ENCODE measurements at regions not wholly inside any gene's neighbourhood (a gene's known extent, or its start where the extent isn't known, plus 50 kb on each side); places are given as distances from the start of the nearest gene placed in this dataset.

- TF ChIP-seq HDAC6 (IDR thresholded peaks at IDR 0.05; ENCODE audit: low read depth, low read length) (no peak), MTF2 (CRISPR knock-in tag; IDR thresholded peaks at IDR 0.05; ENCODE audit: borderline replicate concordance) (no peak), ZMYM4 (CRISPR knock-in tag; IDR thresholded peaks at IDR 0.05) (peak; percentile 82; the same call in 1 of the 2 replicates), USF2 (IDR thresholded peaks at IDR 0.05; ENCODE audit: low read depth, low read length) (no peak), USF2 (CRISPR knock-in tag; IDR thresholded peaks at IDR 0.05; ENCODE audit: borderline replicate concordance) (no peak), MED13 (CRISPR knock-in tag; IDR thresholded peaks at IDR 0.05) (peak; percentile 93), MAF1 (CRISPR knock-in tag; IDR thresholded peaks at IDR 0.05; ENCODE audit: borderline replicate concordance) (no peak), THAP9 (CRISPR knock-in tag; IDR thresholded peaks at IDR 0.05; ENCODE audit: borderline replicate concordance) (no peak), HNRNPUL1 (IDR thresholded peaks at IDR 0.05; ENCODE audit: low read depth, low read length) (peak; percentile 67; the same call in 1 of the 2 replicates), ZBTB8A (CRISPR knock-in tag; IDR thresholded peaks at IDR 0.05; ENCODE audit: borderline replicate concordance, low read depth) (no peak), NR2F6 (IDR thresholded peaks at IDR 0.05) (peak; percentile 72), NR2F6 (CRISPR knock-in tag; IDR thresholded peaks at IDR 0.05) (0 out of 2 replicates have a peak, but pooled peaks have one; percentile 57), ZNF362 (CRISPR knock-in tag; IDR thresholded peaks at IDR 0.05; ENCODE audit: borderline replicate concordance) (peak; percentile 60; the same call in 1 of the 2 replicates), ZNF331 (CRISPR knock-in tag; IDR thresholded peaks at IDR 0.05) (peak; percentile 91), ZNF589 (CRISPR knock-in tag; conservative IDR thresholded peaks at IDR 0.05) (peak; percentile 76; the same call in 1 of the 2 replicates), ZNF580 (CRISPR knock-in tag; IDR thresholded peaks at IDR 0.05; ENCODE audit: borderline replicate concordance, low read depth) (0 out of 2 replicates have a peak, but pooled peaks have one; percentile 56), SOX13 (IDR thresholded peaks at IDR 0.05) (peak; percentile 73; the same call in 1 of the 2 replicates), SOX13 (CRISPR knock-in tag; conservative IDR thresholded peaks at IDR 0.05 in 1 of 2, IDR thresholded peaks at IDR 0.05 in 1 of 2) (peak in 1 of 2 experiments; percentile 98; a peak in 2 of 4 replicates), FOSL1 (CRISPR knock-in tag; IDR thresholded peaks at IDR 0.05; ENCODE audit: borderline replicate concordance) (peak; percentile 51; the same call in 1 of the 2 replicates), NFE2L2 (IDR thresholded peaks at IDR 0.05; ENCODE audit: low read length) (no peak), CENPBD1 (CRISPR knock-in tag; IDR thresholded peaks at IDR 0.05; ENCODE audit: borderline replicate concordance, low read depth) (no peak), PITX1 (CRISPR knock-in tag; IDR thresholded peaks at IDR 0.05) (peak; percentile 39)
Observed at GRCh38 chr6:144653885-144654505, 368.9 kb downstream of the UTRN start (continued).

Measured in HepG2 (cell line).